ENCODE measurements at regions not wholly inside any gene's neighbourhood (a gene's known extent, or its start where the extent isn't known, plus 50 kb on each side); places are given as distances from the start of the nearest gene placed in this dataset.

- H3K27ac ChIP-seq, result no peak overlapping the region
- ATAC-seq, result no peak
- H3K9me3 ChIP-seq, result no peaks in the 10 kb centered on the region
- DNase-seq, result no peak
- H3K27me3 ChIP-seq, result no peaks in the 10 kb centered on the region
- TF ChIP-seq CTCF (IDR thresholded peaks at IDR 0.05 in 4 of 5, conservative IDR thresholded peaks at IDR 0.05 in 1 of 5) (no peak), POLR2A (IDR thresholded peaks at IDR 0.05) (no peak)
- peaks cover 0 to 10% of the 10 kb centered on the region in 2 donors for H3K4me1 ChIP-seq
- H3K4me3 ChIP-seq, result no peak overlapping the region
- in situ Hi-C loops (cut with MboI; ENCODE audit: low sequenced_read_pairs in 4 of 4), result loop anchor here (10.0 to 25.0 kb wide), 5 partner anchors 80 to 503 kb away; no protein-coding TSS in a partner anchor
- no peaks in the 10 kb centered on the region for H3K36me3 ChIP-seq
- intact Hi-C loops (cut with DNase I; ENCODE audit: low total_unique reads), result loop anchor here (5.0 to 10.0 kb wide), 2 partner anchors 168 to 490 kb away; no protein-coding TSS in a partner anchor
Observed at GRCh38 chr5:148734518-148734917, 80.2 kb upstream of the HTR4 start.

GRCh38 chr5:148735301-148735835, 81.0 kb upstream of the HTR4 start:
- no peak for DNase-seq
- H3K36me3 ChIP-seq, result no peaks in the 10 kb centered on the region
- TF ChIP-seq CTCF (IDR thresholded peaks at IDR 0.05 in 4 of 5, conservative IDR thresholded peaks at IDR 0.05 in 1 of 5) (no peak), POLR2A (IDR thresholded peaks at IDR 0.05) (no peak)
- H3K4me3 ChIP-seq, result no peak overlapping the region
- in situ Hi-C loops (cut with MboI; ENCODE audit: low sequenced_read_pairs in 4 of 4) (loop anchor here (5.0 to 25.0 kb wide), 8 partner anchors 79 to 502 kb away; no protein-coding TSS in a partner anchor), intact Hi-C loops (cut with DNase I; ENCODE audit: low total_unique reads) (loop anchor here (10.0 kb wide), 1 partner anchor 489 kb away; no protein-coding TSS in a partner anchor)
- H3K27me3 ChIP-seq, result no peaks in the 10 kb centered on the region
- H3K27ac ChIP-seq, result no peak overlapping the region
- ATAC-seq, result no peak
- peaks cover 0 to 14% of the 10 kb centered on the region in 2 donors for H3K4me1 ChIP-seq
- no peaks in the 10 kb centered on the region for H3K9me3 ChIP-seq

DNA sequence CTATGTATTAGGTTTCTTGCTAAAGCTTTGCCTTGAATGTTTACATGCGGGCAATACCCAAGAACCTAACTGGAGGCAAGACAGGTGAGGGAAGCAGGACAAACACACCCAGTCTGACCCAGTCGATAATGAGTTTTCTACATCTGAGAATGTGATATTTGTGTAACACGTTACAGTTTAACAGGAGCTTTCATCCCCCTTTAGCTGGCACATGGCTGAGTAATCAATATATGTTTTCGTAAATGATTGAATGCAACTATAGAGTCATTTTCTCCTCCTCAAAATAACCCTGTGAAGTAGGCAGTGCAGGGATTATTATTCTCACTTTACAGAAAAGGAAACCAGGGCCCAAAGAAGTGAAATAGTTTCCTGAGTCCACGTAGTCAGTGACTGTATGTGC, 84.7 kb upstream of the HTR4 start:
- Histone ChIP-seq H3K4me3 (no peak overlapping the region), H3K9me3 (no peaks in the 10 kb centered on the region), H3K36me3 (no peaks in the 10 kb centered on the region), H3K4me1 (peaks cover 9 to 20% of the 10 kb centered on the region in 2 donors), H3K27me3 (no peaks in the 10 kb centered on the region), H3K27ac (no peak overlapping the region)
- in situ Hi-C loops (cut with MboI; ENCODE audit: low sequenced_read_pairs in 4 of 4) (loop anchor here (5.0 to 25.0 kb wide), 8 partner anchors 76 to 498 kb away; no protein-coding TSS in a partner anchor), intact Hi-C loops (cut with DNase I; ENCODE audit: low total_unique reads) (loop anchor here (10.0 kb wide), 1 partner anchor 486 kb away; no protein-coding TSS in a partner anchor)
- DNase-seq (no peak), ATAC-seq (no peak)
- TF ChIP-seq CTCF (IDR thresholded peaks at IDR 0.05 in 4 of 5, conservative IDR thresholded peaks at IDR 0.05 in 1 of 5) (no peak), POLR2A (IDR thresholded peaks at IDR 0.05) (no peak)

DNA sequence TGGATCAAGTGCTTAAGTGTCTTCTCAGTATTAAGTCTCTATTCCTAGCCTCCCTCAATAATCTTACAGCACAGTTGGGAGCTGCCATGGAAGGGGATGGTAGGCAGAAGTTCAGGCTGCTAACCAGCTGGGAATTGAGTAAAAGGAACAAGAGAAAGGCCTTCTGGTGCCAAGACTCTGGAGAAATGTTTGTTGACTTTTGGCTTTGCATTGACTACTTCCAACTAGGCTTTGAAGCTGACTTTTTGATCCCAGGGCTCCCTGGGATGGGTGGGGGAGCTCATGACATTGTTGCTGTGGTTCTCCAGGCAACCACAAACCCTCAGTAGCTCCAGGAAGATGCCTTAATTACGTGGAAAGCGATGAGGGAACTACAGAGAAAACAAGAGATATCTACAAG, 85.2 kb upstream of the HTR4 start:
- intact Hi-C loops (cut with DNase I; ENCODE audit: low total_unique reads), result loop anchor here (10.0 kb wide), 1 partner anchor 485 kb away; no protein-coding TSS in a partner anchor
- Histone ChIP-seq H3K36me3 (no peaks in the 10 kb centered on the region), H3K27ac (no peak overlapping the region), H3K4me3 (no peak overlapping the region), H3K9me3 (no peaks in the 10 kb centered on the region), H3K4me1 (peaks cover 9 to 20% of the 10 kb centered on the region in 2 donors), H3K27me3 (no peaks in the 10 kb centered on the region)
- in situ Hi-C loops (cut with MboI; ENCODE audit: low sequenced_read_pairs in 4 of 4), result loop anchor here (5.0 to 25.0 kb wide), 8 partner anchors 75 to 498 kb away; no protein-coding TSS in a partner anchor
- no peak for TF ChIP-seq POLR2A (IDR thresholded peaks at IDR 0.05)
- no peak for ATAC-seq
- no peak for DNase-seq

- Histone ChIP-seq H3K4me3 (no peak overlapping the region), H3K36me3 (no peaks in the 10 kb centered on the region), H3K4me1 (peaks cover 9 to 20% of the 10 kb centered on the region in 2 donors), H3K27me3 (no peaks in the 10 kb centered on the region), H3K9me3 (no peaks in the 10 kb centered on the region), H3K27ac (peak overlapping the region in 3 of 4 donors; percentile 72 to 77 (median 74))
- TF ChIP-seq CTCF (IDR thresholded peaks at IDR 0.05 in 4 of 5, conservative IDR thresholded peaks at IDR 0.05 in 1 of 5) (no peak), POLR2A (IDR thresholded peaks at IDR 0.05) (no peak)
- DNase-seq (no peak), ATAC-seq (no peak)
- intact Hi-C loops (cut with DNase I; ENCODE audit: low total_unique reads) (loop anchor here (2.0 to 5.0 kb wide), 3 partner anchors 87 to 259 kb away; partner anchors contain the start of gene ADRB2), in situ Hi-C loops (cut with MboI; ENCODE audit: low sequenced_read_pairs in 4 of 4) (loop anchor here (25.0 kb wide), 1 partner anchor 497 kb away; no protein-coding TSS in a partner anchor)
Observed at GRCh38 chr5:148740079-148740858, 85.9 kb upstream of the HTR4 start.

Data from gastrocnemius medialis (tissue), 4 donors.